ENCODE measurements at regions not wholly inside any gene's neighbourhood (a gene's known extent, or its start where the extent isn't known, plus 50 kb on each side); places are given as distances from the start of the nearest gene placed in this dataset.

GRCh38 chr4:23174179-23174578 is 481.4 kb downstream of the GBA3 start:
- TF ChIP-seq CTCF (IDR thresholded peaks at IDR 0.05) (no peak), POLR2A (IDR thresholded peaks at IDR 0.05) (no peak)

All from prostate gland (tissue), 2 donors.